Stimulated activated CD8-positive, alpha-beta memory T cell treated with anti-CD3 and anti-CD28 coated beads, Interleukin-15, amount 100 ng/mL, for 24 hours (primary cell): ENCODE measurements at regions not wholly inside any gene's neighbourhood (a gene's known extent, or its start where the extent isn't known, plus 50 kb on each side); places are given as distances from the start of the nearest gene placed in this dataset.
"Not testable (repeated sequence)": the region's sequence is repeated elsewhere in the genome, so short reads cannot be mapped to it uniquely, and the experiment has no call there.

ENCODE experiments used
- DNase-seq: peaks from one replicate; pipeline ENCODE4 v3.0.0-alpha.2; 2020; ENCODE audit warnings: low read depth

DNA sequence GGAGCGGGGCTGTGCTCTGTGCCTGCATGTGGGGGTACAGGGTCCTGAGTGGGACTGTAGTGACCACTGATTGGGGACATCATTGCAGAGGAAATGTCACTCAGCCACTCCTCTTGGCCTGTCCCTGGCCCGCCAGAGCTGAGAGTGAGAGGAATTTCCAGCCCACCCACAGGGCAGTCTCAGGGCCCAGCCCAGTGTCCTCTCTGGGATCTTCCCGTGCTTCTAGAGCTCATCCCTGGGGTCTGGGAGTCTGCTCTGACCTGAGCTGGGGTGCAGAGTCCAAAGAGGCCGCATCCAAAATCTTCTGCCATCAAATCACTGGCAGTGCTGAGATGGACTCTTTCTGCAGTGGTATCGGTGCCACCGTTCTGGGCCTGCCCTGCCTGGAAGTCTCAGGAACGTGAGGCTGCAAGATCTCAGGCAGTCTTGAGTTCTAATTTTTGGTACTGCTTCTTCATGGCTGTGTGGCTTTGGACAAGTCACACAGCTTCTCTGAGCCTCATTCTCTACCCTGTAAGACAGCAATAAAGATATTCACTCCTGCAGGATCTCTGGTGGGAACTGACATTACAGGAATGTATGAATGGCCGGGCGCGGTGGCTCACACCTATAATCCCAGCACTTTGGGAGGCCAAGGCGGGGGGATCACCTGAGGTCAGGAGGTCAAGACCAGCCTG lies 100.8 kb upstream of the TARDBP start:
- DNase-seq, result no peak

DNA sequence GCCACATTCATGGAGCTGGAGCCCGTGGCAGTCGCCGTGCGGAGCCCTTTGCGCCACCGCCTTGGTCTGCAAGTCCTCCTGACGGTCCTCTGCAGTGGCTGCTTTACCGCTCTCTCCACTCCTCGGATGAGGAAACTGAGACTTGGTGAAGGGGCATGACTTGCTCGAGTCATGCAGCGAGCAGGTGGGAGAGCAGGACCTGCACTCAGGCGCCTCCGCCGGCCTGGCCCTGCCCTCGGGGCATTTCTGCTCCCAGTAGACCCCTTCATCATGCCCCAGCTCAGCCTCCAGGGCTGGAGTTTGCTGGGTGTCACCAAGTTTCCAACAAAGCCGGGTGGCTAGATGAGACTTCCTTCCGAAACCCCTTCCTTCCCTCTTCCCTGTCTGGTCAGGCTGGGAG lies 100.0 kb upstream of the TARDBP start:
- DNase-seq, result no peak

DNA sequence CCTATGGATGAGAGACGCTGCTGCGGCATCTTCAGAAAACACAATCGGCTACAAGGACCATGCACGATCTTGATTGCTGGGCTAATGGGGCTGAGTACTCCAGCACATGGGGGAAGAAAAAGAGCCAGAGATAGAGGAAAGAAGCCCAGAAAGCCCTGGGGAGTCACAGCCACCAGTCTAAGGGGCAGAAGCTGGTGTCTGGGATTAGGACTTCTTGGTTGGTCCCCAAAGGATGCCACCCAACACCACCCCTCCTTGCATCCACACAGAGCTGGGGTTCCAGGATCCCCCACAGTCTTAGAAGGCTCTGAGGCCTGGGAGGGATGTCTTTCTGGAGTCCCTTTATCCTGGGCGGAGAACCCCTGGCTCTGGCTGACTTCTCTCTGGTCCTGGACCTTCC lies 98.4 kb upstream of the TARDBP start:
- DNase-seq, result no peak

DNA sequence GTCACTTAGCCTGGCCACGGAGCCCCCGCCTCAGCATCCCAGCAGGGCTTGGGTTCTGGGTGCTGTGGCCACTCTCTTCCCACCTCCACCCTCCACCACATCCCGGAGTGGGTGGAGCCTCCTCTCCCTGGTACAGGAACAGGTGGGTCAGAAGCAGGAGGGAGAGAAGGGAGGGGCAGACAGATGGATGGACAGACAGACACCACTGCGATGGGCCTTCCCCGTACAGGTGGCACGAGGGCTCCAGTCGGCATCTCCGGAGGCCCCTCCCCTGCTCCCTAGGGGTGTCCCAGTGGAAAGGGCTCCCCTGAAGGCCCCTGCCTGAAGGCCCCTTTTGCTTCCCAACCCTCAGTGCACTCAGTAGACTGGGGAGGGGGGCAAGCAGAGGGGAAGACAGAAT lies 96.9 kb upstream of the TARDBP start:
- no peak for DNase-seq

- DNase-seq, result no peak
Measured at GRCh38 chr1:10916311-10916710, 96.1 kb upstream of the TARDBP start.

DNA sequence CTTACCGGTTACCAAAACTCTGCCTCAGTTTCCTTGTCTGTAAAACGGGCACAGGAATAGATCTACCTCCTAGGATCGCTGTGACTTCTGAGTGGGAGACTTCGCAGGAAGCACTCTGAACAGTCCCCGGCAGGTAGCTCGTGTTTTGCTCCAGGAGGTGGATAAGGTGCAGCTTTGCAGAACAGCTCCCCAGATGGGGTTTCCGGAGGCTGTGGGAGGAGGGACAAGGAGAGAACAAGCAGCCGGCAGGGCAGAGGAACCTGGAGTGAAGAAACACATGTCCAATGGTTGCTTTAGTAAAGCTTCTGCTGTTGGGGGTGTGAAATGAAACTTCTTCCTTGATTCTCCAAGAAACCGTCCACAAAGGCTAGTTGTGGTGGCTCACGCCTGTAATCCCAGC lies 95.5 kb upstream of the TARDBP start:
- no peak for DNase-seq

DNA sequence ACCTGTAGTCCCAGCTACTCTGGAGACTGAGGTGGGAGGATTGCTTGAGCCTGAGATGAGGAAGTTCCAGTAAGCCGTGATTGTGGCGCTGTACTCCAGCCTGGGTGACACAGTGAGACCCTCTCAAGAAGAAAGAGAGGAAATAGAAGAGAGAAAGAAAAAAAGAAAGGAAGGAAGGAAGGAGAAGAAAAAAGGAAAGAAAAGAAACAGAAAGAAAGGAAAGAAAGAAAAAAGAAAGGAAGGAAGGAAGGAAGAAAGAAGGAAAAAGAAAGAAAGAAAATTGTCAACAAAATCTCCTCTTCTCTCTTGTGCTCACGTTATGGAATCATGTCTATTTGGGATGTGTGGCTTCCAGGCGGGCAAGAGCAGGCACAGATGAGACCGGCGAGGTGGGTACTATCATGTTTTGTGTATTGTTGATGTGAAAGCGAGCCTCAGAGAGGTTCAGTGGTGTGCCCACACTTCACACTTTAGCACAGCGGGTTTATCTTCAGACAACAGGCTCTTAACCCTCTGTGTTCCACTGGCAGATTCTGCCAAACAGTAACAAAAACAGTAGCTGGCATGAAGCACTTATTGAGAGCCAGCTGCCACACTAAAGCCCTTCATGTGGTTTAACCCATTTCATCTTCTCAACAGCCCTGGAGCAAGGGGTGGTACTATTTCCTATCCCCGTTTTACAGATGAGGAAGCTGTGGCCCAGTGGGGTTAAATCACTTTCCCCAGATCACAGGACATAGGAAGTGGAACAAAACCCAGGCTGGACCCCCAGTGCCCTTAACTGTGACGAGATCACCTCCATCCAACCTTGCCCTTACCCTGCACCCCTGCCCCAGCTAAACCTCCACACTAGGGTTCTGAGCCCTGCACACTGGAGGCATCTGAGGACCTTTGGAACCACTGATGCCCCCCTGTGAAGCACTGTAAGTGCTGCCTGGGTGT lies 94.7 kb upstream of the TARDBP start:
- DNase-seq, result no peak

DNA sequence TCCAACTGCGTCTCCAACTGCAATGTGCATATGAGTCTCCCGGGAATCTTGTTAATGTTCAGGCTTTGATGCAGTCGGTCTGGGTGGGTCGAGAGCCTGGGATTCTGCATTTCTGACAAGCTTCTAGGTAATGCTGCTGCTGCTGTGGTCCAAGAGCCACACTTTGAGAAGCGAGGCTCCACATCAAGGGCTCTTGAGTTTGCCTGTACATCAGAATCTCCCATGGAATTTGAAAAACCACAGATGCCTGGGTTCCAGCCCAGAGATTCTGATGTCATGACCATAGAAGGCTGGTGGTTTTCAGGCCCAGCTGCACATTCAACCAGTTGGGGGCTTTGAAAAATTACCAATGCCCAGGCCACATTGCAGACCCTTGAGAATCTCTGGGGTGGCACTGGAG lies 93.9 kb upstream of the TARDBP start:
- DNase-seq, result no peak

DNA sequence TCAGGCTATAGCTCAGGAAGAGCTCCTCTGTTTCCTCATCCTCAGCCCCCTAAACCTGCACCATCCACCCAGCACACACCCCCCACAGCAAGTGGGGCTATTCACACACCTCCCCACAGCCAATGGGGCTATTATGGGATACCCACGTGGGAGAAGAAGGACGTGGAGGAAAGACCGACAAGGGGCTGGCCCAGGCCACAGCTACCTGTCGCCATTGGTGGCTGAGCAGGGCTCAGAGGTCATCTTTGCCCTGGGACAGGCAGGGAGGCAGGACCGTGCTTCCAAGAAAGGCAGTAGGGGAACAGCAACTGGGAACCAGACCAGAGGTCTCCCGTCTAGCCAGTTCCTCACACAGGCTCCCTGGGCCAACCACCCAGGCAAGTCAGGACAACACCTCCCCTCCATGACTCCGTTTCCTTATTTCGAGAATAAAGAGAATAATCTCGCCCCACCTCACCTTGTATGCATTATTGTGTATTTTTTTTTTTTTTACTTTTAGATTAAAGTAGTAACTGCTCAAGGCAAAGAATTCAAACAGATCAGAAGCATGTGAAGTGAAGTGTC lies 92.3 kb upstream of the TARDBP start:
- DNase-seq, result no peak

- not testable (repeated sequence) for DNase-seq
Measured at GRCh38 chr1:10922315-10923060, 90.0 kb upstream of the TARDBP start.

GRCh38 chr1:10924030-10924429 lies 88.4 kb upstream of the TARDBP start:
- DNase-seq, result no peak

DNA sequence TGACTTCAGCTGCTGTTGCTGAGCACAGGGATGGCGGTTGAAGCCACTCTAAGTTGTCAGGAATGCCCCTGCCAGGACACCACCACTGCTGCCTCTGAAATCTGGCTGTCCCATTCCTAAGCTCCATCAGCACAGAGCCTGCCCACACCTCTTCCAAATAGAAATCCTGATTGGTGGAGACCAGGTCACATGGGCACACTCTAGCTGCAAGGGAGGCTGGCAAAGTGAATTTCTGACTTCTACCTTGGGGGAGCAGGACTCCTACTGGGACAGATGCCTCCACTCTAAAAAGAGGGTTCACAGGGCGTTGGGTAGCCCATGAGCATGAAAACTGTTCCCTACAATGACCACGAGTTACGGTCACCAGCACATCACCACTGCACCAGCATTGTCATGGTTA lies 83.8 kb upstream of the TARDBP start:
- no peak for DNase-seq

GRCh38 chr1:10932088-10932487 lies 80.4 kb upstream of the TARDBP start:
- DNase-seq, result no peak

DNA sequence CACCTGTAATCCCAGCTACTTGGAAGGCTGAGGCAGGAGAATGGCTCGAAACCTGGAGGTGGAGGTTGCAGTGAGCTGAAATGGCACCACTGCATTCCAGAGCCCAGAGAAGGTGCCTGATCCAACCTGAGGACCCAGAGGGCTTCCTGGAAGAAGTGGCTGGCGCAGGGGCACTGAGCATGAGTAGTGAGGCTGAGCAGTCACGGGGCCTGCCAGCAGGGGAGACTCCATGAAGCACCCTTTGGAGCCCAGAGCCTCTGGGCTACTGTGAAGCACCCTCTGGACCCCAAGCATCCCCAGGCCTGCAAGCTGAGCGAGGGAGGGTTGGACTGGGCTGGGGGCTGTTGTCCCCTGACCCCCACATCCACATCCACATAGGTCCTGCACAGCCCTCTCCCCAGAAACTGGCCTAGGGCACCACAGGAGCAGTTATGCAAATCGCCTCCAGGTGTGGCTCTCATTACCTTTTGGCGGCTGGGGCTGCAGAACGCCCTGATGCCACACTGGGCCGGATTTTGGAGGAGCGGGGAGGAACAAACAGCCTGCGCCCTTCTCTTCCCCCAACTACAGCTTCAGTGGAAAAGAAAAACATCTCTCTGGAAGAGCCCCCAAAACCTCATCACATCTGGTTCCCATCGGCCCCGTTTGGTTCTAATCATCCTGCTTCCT lies 78.2 kb upstream of the TARDBP start:
- DNase-seq, result no peak

DNA sequence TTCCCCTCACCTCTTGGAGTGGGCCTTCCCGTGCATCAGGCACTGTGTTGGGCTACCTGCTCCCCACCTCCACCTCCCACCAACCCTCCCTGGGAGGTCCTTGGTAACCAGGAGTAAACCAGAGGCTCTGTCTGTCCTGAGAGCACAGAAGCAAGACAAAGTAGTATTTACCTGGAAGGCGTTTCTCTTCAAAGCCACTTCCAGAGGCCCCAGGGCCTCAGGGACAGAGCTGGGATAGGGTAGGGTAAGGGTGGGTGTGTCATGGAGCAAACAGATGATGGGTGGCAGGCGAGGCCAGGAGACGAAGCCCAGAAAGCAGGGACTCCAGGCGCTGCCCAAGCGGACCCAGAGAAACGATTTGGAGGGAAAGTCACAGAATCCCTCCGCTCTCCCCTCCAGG lies 77.2 kb upstream of the TARDBP start:
- no peak for DNase-seq

- no peak for DNase-seq
Measured at GRCh38 chr1:10935724-10936123, 76.7 kb upstream of the TARDBP start.

- DNase-seq, result no peak
Measured at GRCh38 chr1:10936998-10937901, 75.2 kb upstream of the TARDBP start.

DNA sequence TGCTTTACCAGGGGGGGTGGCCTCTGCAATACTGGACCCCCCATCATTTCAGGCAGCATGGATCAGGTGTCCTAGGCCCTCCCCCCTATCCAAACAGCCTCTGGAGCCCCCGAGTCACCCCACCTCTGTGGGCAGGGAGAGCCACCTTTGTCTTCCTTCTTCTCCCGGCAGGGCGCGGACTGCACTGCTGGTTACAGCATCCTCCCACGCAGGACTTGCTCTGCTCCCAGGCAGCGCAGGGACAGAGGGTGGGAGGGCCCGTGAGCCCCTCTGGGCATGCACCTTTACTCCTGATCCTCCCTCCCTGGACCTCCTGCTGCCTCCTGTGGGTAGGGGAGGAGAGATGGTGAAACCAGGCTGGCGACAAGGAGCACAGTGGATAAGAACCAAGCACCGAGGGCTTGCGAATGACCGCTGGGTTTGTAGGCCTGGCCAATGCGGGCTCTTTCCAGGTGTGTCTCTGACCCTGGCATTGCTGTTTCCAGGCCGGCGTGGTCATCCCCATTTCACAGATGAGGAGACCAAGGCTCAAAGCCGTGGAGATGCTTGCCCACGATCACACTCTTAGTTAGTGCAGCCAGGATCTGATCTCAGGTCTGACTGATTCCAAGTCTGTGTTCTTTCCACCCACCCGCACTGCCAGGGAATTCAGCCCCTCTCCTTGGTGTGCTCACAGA lies 73.6 kb upstream of the TARDBP start:
- no peak for DNase-seq

- no peak for DNase-seq
Measured at GRCh38 chr1:10939654-10940450, 72.6 kb upstream of the TARDBP start.

DNA sequence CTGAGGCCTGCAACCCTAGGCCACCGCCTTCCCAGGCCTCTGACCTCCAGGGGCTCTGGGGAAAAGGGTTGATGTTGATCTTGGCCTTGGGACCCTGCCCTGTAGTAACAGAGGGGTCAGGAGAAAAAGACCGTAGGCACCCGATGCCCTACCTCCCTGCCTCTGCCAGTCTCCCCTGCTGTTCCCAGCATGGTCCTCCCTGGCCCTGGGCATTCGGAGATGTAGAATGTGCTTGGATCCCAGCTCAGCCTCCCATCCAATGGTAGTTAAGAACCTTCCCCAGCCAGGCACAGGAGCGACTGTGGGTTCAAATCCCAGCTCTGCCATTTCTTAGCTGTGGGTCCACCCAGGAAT lies 72.0 kb upstream of the TARDBP start:
- DNase-seq, result no peak
